ENCODE measurements at regions not wholly inside any gene's neighbourhood (a gene's known extent, or its start where the extent isn't known, plus 50 kb on each side); places are given as distances from the start of the nearest gene placed in this dataset.

DNA sequence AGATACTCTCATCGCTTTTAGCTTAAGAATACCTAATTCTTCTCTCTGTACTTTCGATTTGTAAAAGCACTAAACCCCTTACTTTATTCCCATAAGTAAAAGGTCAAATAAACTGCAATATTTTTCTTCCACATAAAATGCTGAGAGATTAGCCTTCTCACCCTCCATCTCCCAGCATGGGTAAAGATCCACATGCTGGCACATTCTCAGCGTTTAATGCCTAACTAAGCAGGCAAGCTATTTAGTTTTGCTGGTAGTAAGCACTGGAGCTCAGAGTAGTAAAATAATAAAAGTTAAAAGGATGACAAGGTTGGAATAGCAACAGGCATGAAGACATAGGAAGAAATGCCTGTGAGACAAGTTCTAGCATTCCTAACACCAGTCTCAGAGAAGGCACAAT lies 65.9 kb upstream of the NEBL start:
- TF ChIP-seq CREB1 (IDR thresholded peaks at IDR 0.05; ENCODE audit: low read depth) (no peak), CEBPB (IDR thresholded peaks at IDR 0.05) (no peak), TAF1 (IDR thresholded peaks at IDR 0.05; ENCODE audit: low read depth) (no peak), TCF12 (IDR thresholded peaks at IDR 0.05; ENCODE audit: low read depth) (no peak), FOXM1 (IDR thresholded peaks at IDR 0.05; ENCODE audit: borderline replicate concordance, low read depth) (no peak), TEAD4 (IDR thresholded peaks at IDR 0.05) (no peak)
- TF ChIP-seq, protein P1, sequence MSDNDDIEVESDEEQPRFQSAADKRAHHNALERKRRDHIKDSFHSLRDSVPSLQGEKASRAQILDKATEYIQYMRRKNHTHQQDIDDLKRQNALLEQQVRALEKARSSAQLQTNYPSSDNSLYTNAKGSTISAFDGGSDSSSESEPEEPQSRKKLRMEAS (IDR thresholded peaks at IDR 0.05) = no peak
- TF ChIP-seq, protein P2, sequence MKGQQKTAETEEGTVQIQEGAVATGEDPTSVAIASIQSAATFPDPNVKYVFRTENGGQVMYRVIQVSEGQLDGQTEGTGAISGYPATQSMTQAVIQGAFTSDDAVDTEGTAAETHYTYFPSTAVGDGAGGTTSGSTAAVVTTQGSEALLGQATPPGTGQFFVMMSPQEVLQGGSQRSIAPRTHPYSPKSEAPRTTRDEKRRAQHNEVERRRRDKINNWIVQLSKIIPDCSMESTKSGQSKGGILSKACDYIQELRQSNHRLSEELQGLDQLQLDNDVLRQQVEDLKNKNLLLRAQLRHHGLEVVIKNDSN (IDR thresholded peaks at IDR 0.05) = no peak

DNA sequence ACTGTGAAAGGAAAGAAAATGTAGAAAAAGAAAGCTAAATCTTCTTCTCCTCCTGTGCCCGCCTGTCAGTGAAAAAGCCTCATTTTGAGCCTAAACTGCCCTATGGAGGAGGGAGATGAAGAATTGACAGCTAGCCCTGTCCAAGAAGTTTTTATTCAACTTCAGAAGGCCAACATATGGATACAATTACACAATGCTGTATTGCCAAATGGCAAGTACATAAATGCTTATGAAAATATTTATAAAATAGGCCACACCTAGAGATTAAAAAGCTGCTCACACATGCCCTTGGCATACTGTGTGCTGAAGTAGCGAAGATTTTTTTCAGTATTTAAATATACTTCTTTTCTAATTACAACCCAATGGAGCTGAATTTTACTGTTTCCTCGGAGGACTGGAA lies 65.1 kb upstream of the NEBL start:
- TF ChIP-seq, protein P3, sequence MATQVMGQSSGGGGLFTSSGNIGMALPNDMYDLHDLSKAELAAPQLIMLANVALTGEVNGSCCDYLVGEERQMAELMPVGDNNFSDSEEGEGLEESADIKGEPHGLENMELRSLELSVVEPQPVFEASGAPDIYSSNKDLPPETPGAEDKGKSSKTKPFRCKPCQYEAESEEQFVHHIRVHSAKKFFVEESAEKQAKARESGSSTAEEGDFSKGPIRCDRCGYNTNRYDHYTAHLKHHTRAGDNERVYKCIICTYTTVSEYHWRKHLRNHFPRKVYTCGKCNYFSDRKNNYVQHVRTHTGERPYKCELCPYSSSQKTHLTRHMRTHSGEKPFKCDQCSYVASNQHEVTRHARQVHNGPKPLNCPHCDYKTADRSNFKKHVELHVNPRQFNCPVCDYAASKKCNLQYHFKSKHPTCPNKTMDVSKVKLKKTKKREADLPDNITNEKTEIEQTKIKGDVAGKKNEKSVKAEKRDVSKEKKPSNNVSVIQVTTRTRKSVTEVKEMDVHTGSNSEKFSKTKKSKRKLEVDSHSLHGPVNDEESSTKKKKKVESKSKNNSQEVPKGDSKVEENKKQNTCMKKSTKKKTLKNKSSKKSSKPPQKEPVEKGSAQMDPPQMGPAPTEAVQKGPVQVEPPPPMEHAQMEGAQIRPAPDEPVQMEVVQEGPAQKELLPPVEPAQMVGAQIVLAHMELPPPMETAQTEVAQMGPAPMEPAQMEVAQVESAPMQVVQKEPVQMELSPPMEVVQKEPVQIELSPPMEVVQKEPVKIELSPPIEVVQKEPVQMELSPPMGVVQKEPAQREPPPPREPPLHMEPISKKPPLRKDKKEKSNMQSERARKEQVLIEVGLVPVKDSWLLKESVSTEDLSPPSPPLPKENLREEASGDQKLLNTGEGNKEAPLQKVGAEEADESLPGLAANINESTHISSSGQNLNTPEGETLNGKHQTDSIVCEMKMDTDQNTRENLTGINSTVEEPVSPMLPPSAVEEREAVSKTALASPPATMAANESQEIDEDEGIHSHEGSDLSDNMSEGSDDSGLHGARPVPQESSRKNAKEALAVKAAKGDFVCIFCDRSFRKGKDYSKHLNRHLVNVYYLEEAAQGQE (IDR thresholded peaks at IDR 0.05; ENCODE audit: low read depth) = no peak
- TF ChIP-seq NFIC (IDR thresholded peaks at IDR 0.05) = no peak
- no peak for TF ChIP-seq FOXM1 (IDR thresholded peaks at IDR 0.05; ENCODE audit: borderline replicate concordance, low read depth)
- no peak for TF ChIP-seq EGR1 (IDR thresholded peaks at IDR 0.05)
- TF ChIP-seq, protein P2 (IDR thresholded peaks at IDR 0.05) = no peak
- TF ChIP-seq RAD21 (IDR thresholded peaks at IDR 0.05; ENCODE audit: low read depth) = no peak
- TF ChIP-seq TAF1 (IDR thresholded peaks at IDR 0.05; ENCODE audit: low read depth) = no peak
- TF ChIP-seq ZBTB7A (IDR thresholded peaks at IDR 0.05; ENCODE audit: low read depth) = no peak
- TF ChIP-seq CEBPB (IDR thresholded peaks at IDR 0.05) = no peak
- TF ChIP-seq, protein P1 (IDR thresholded peaks at IDR 0.05) = no peak
- no peak for TF ChIP-seq TCF12 (IDR thresholded peaks at IDR 0.05; ENCODE audit: low read depth)
- TF ChIP-seq TEAD4 (IDR thresholded peaks at IDR 0.05) = no peak
- TF ChIP-seq EP300 (IDR thresholded peaks at IDR 0.05; ENCODE audit: borderline replicate concordance) = no peak
- no peak for TF ChIP-seq YY1 (IDR thresholded peaks at IDR 0.05; ENCODE audit: low read depth)
- no peak for TF ChIP-seq CREB1 (IDR thresholded peaks at IDR 0.05; ENCODE audit: low read depth)

DNA sequence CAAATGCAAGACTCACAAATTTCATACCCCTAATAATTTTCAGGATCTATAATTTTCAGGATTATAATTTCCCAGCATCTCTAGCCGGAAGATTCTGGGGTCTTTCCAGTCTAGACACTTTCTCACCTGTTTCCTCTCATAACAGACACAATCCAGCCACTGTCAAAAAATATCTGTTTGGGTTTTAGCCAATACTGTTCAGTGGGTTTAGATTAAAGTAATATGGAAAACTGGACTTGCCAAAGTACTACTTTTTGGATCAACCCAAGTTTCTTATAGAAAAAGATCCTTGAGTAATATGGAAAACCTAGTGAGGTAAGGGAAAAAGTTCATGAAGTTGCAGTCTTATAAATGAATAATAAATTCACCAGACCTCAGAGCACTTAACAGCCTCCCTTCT lies 62.1 kb upstream of the NEBL start:
- no peak for TF ChIP-seq NFIC (IDR thresholded peaks at IDR 0.05)
- no peak for TF ChIP-seq TAF1 (IDR thresholded peaks at IDR 0.05; ENCODE audit: low read depth)
- TF ChIP-seq, protein P1 (IDR thresholded peaks at IDR 0.05) = no peak
- TF ChIP-seq YY1 (IDR thresholded peaks at IDR 0.05; ENCODE audit: low read depth) = no peak
- TF ChIP-seq FOXM1 (IDR thresholded peaks at IDR 0.05; ENCODE audit: borderline replicate concordance, low read depth) = no peak
- TF ChIP-seq TEAD4 (IDR thresholded peaks at IDR 0.05) = no peak

DNA sequence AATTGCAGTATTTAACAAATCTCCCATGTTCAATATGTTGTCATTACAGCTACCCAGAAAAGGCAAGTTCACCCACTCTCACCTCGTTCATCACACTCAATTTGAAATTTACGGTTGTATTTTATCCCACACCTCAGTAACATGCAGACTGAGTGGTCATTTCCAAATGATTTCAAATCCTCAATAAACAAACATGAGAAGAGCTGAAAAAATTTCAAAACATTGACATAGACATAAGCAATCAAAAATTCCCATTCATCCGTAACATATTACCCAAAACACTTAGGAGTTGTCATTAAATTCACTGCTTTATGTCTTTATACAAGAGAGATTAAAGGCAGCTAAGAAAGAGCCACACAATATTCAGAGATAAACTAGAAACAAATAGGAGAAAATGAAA lies 61.7 kb upstream of the NEBL start:
- TF ChIP-seq EP300 (IDR thresholded peaks at IDR 0.05; ENCODE audit: borderline replicate concordance) = no peak
- TF ChIP-seq TCF12 (IDR thresholded peaks at IDR 0.05; ENCODE audit: low read depth) = no peak
- no peak for TF ChIP-seq FOXM1 (IDR thresholded peaks at IDR 0.05; ENCODE audit: borderline replicate concordance, low read depth)

DNA sequence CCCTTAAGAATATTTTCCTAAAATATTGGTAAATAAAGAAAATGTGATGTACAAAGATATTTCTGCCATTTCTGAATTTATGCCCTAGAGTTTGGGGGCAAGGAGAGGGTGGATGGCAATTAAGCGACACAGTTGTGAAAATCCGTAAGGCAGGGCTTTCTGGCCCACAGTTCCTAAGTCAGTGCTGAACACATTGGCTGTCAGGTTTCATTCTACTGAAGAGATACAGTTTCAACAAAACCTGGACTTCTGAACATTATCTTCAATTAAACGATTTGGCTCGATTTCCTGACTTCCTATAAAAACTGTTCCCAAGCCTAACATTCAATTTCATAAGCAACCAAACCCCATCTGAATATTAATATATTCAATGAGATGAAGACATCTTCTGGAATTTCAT lies 61.1 kb upstream of the NEBL start:
- TF ChIP-seq NFIC (IDR thresholded peaks at IDR 0.05) (no peak), FOXM1 (IDR thresholded peaks at IDR 0.05; ENCODE audit: borderline replicate concordance, low read depth) (no peak), YY1 (IDR thresholded peaks at IDR 0.05; ENCODE audit: low read depth) (no peak), EP300 (IDR thresholded peaks at IDR 0.05; ENCODE audit: borderline replicate concordance) (no peak), TEAD4 (IDR thresholded peaks at IDR 0.05) (no peak), ZBTB7A (IDR thresholded peaks at IDR 0.05; ENCODE audit: low read depth) (no peak), CREB1 (IDR thresholded peaks at IDR 0.05; ENCODE audit: low read depth) (no peak), CEBPB (IDR thresholded peaks at IDR 0.05) (no peak), EGR1 (IDR thresholded peaks at IDR 0.05) (no peak), TCF12 (IDR thresholded peaks at IDR 0.05; ENCODE audit: low read depth) (no peak), RAD21 (IDR thresholded peaks at IDR 0.05; ENCODE audit: low read depth) (no peak), TAF1 (IDR thresholded peaks at IDR 0.05; ENCODE audit: low read depth) (no peak)
- TF ChIP-seq, protein P1 (IDR thresholded peaks at IDR 0.05) = no peak
- TF ChIP-seq, protein P3 (IDR thresholded peaks at IDR 0.05; ENCODE audit: low read depth) = no peak
- TF ChIP-seq, protein P2 (IDR thresholded peaks at IDR 0.05) = no peak

All from Ishikawa (cell line).